GM12878 (cell line): ENCODE measurements at regions not wholly inside any gene's neighbourhood (a gene's known extent, or its start where the extent isn't known, plus 50 kb on each side); places are given as distances from the start of the nearest gene placed in this dataset.

Source experiments
- ESRRA ChIP-seq: IDR thresholded peaks from 2 replicates; pipeline ENCODE4 v1.6.1; 2012; ENCODE audit warnings: mild to moderate bottlenecking, low read length, improper control_type of control experiment
- NR2C2 ChIP-seq: IDR thresholded peaks from 2 replicates; pipeline ENCODE4 v1.6.1; 2011; ENCODE audit warnings: borderline replicate concordance, low read depth; ENCODE audit not compliant: control insufficient read depth, insufficient read length
- POLR2A ChIP-seq: IDR thresholded peaks from 2 replicates; pipeline ENCODE4 v1.6.1; 2011; ENCODE audit warnings: low read depth, mild to moderate bottlenecking, low read length
- RFX5 ChIP-seq: IDR thresholded peaks from 2 replicates; pipeline ENCODE4 v1.6.1; 2011; ENCODE audit warnings: low read depth, low read length, improper control_type of control experiment
- TAF1 ChIP-seq: IDR thresholded peaks from 2 replicates; pipeline ENCODE4 v1.6.1; 2011; ENCODE audit warnings: mild to moderate bottlenecking, low read depth, low read length, borderline replicate concordance
- ZNF274 ChIP-seq: IDR thresholded peaks from one replicate; pipeline ENCODE4 v1.8.0; 2011; ENCODE audit not compliant: insufficient read length, insufficient read depth
- TF ChIP-seq, protein P1 (sequence below), 3 experiments: IDR thresholded peaks in 2 of 3; conservative IDR thresholded peaks in 1 of 3; 2 replicates each; pipeline ENCODE4 v1.5.1; 2011; ENCODE audit warnings: low read depth in 3 of 3, low read length in 3 of 3, mild to moderate bottlenecking in 3 of 3, control low read depth in 2 of 3, moderate library complexity in 2 of 3, inconsistent platforms in 1 of 3, mixed read lengths in 1 of 3; ENCODE audit not compliant: control insufficient read depth in 2 of 3, insufficient read depth in 1 of 3; ENCODE audit errors: extremely low read depth in 1 of 3
- TF ChIP-seq, protein P2 (sequence below): IDR thresholded peaks from 2 replicates; pipeline ENCODE4 v1.6.1; 2011; ENCODE audit warnings: mild to moderate bottlenecking, low read depth, low read length, moderate library complexity; ENCODE audit not compliant: insufficient replicate concordance

DNA sequence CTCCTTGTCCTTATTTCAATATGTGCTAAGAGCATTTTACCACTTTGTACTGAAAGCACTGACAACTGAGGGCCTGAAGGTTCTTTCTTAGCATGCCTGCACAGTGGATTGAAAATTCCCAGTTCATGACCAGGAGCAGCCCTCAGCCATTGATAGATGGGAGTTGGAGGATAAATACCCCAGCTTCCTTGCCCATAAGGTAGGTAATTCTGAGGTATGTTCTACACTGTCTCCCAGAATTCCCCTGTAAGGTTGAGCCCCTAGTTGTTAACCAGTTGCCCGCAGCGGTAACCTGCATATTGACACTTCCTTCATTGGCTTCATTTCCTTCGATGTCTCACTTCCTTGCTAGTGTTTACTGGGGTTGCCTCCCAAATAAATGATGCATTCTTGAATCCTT lies 162.0 kb downstream of the CDC5L start:
- TF ChIP-seq ZNF274 (no peak), POLR2A (no peak), TAF1 (no peak), NR2C2 (no peak), RFX5 (no peak), ESRRA (no peak)
- TF ChIP-seq, protein P1, sequence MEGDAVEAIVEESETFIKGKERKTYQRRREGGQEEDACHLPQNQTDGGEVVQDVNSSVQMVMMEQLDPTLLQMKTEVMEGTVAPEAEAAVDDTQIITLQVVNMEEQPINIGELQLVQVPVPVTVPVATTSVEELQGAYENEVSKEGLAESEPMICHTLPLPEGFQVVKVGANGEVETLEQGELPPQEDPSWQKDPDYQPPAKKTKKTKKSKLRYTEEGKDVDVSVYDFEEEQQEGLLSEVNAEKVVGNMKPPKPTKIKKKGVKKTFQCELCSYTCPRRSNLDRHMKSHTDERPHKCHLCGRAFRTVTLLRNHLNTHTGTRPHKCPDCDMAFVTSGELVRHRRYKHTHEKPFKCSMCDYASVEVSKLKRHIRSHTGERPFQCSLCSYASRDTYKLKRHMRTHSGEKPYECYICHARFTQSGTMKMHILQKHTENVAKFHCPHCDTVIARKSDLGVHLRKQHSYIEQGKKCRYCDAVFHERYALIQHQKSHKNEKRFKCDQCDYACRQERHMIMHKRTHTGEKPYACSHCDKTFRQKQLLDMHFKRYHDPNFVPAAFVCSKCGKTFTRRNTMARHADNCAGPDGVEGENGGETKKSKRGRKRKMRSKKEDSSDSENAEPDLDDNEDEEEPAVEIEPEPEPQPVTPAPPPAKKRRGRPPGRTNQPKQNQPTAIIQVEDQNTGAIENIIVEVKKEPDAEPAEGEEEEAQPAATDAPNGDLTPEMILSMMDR (IDR thresholded peaks at IDR 0.05 in 2 of 3, conservative IDR thresholded peaks at IDR 0.05 in 1 of 3; ENCODE audit: control insufficient read depth in 2 of 3, extremely low read depth in 1 of 3, insufficient read depth in 1 of 3, low read depth in 3 of 3, low read length in 3 of 3), result no peak
- TF ChIP-seq, protein P2, sequence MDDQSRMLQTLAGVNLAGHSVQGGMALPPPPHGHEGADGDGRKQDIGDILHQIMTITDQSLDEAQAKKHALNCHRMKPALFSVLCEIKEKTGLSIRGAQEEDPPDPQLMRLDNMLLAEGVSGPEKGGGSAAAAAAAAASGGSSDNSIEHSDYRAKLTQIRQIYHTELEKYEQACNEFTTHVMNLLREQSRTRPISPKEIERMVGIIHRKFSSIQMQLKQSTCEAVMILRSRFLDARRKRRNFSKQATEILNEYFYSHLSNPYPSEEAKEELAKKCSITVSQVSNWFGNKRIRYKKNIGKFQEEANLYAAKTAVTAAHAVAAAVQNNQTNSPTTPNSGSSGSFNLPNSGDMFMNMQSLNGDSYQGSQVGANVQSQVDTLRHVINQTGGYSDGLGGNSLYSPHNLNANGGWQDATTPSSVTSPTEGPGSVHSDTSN, result no peak
